DMS153 treated with DMSO at 0.1 percent for 48 hours (cell line): ENCODE measurements at regions not wholly inside any gene's neighbourhood (a gene's known extent, or its start where the extent isn't known, plus 50 kb on each side); places are given as distances from the start of the nearest gene placed in this dataset.
"Not testable (repeated sequence)": the region's sequence is repeated elsewhere in the genome, so short reads cannot be mapped to it uniquely, and the experiment has no call there.

Experiments
- DNase-seq: peaks from one replicate; lab custom pipeline; 2025; ENCODE audit not compliant: unreplicated experiment; lab: John Stamatoyannopoulos, UW

DNA sequence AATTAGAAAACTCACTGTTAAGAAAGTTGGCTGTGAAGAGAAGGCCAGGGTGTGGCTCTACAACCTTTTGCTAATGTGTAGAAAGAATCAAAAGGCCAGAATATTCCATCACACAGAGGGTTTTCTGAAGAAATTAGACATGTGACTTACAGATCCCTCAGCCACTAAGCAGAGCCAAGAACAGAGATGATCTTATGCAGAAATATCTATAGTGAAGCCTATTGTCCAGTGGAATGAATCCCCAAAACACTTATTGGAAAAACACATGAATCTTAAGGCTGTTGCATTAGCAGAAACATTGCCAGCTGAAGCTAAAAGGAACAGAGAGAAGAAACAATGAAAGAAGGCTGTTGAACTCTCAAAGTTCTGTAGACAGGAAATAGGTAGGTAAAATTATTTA lies 979.2 kb downstream of the MRPL39 start:
- DNase-seq: no peak

GRCh38 chr21:24617819-24618218 lies 989.5 kb downstream of the MRPL39 start:
- DNase-seq: no peak

GRCh38 chr21:24594082-24594481 lies 1013.2 kb downstream of the MRPL39 start:
- no peak for DNase-seq

DNA sequence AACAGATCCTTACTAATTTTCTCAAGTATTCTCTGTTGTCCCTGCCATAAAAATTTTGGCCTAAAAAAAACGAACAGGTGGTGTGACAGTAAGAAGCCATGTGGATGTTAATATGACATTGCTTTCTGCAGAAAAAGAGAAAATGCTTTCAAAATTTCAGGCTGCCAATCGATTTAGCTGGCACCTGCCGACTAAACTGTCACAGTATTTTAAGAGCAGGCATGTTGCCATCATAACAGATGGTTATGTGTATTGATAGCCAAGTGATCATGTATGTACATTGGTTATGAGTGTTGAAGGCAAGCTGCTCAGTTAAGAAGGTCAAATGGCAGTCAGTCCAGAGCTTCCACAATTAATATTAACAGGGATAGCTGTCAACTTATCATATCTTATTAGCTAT lies 1017.0 kb downstream of the MRPL39 start:
- DNase-seq: no peak

- DNase-seq: no peak
Observed at GRCh38 chr21:24583473-24583872, 1023.8 kb downstream of the MRPL39 start.

- DNase-seq: no peak
Observed at GRCh38 chr21:24577301-24577700, 1030.0 kb downstream of the MRPL39 start.

- no peak for DNase-seq
Observed at GRCh38 chr21:24561291-24561690, 1046.0 kb downstream of the MRPL39 start.

- no peak for DNase-seq
Observed at GRCh38 chr21:24552491-24552890, 1054.8 kb downstream of the MRPL39 start.

DNA sequence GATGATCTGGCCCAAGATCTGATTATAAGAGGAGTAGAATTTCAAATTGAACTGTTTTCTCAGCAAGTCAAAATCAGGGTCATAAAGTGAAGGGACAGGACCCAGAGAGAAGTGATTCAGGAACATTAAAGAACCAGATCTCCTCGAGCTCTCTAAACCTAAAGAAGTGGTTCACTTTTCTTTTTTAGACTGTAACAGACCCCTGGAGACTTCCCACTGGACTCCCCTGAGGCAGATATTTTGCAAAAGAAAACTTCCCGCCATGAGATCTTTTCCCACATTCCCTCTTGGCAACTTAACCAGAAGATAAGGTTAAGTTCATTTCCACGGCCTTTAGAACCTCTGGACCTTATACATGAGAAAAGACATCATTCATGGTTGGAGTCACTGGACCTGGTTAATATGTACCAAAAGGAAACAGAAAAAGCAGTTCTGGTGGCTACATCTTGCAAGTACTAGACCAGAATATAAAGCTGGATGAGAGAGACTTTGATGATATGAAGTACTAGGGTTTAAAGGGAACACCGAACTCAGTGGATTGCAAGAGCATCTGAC lies 1061.4 kb downstream of the MRPL39 start:
- DNase-seq: no peak

DNA sequence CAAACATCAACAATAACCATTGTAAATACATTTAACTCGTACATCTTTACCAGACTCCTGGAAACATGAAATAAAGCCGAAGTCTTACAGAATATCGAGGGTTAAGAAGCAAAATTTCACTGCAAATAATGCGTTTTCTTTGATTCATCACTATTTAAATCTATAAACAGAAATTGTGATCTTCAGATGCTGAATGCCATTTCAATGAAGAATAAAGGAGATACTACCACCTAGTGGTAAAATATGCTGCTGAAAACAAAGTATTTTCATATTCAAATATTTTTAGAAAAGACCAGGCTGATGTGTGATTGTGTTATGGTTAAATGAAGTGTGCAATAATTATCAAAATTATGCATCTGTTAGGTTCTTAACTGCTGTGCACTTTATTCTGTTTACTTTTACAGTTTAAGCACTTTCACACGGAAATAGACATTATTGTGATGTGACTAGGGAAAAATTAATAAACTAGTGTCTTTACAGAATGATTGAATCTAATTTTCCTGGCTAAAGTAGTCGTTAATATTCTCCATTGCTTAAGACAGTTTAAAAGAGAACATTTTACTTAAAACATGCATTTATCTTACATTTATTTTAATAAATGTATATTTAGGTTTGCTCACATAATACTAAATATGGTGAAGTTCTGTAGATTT lies 1093.1 kb downstream of the MRPL39 start:
- DNase-seq: no peak

- no peak for DNase-seq
Observed at GRCh38 chr21:24509131-24509530, 1098.2 kb downstream of the MRPL39 start.

GRCh38 chr21:24486973-24487372 lies 1120.3 kb downstream of the MRPL39 start:
- DNase-seq: no peak

- not testable (repeated sequence) for DNase-seq
Observed at GRCh38 chr21:24483361-24483760, 1123.9 kb downstream of the MRPL39 start.

DNA sequence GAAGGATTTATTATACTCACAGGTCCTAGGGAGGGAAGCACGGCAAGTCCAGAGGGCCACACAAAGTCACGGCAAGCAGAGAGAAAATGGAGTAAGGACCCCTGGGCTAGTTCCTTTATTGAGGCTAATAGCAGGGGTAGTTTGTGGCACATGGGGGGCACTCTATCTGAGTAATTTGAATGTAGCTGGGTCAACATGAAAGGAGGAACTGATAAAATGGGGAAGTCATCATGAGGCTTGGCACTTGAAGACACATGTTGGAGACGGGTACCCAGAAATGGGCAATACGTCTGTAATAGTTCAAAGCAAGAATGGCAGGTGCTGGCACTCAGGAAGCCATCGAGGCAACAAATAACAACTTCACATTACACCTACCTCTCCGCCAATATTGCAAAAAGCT lies 1136.4 kb downstream of the MRPL39 start:
- DNase-seq: no peak

- no peak for DNase-seq
Observed at GRCh38 chr21:24456358-24456757, 1150.9 kb downstream of the MRPL39 start.

- no peak for DNase-seq
Observed at GRCh38 chr21:24450119-24450518, 1157.2 kb downstream of the MRPL39 start.

DNA sequence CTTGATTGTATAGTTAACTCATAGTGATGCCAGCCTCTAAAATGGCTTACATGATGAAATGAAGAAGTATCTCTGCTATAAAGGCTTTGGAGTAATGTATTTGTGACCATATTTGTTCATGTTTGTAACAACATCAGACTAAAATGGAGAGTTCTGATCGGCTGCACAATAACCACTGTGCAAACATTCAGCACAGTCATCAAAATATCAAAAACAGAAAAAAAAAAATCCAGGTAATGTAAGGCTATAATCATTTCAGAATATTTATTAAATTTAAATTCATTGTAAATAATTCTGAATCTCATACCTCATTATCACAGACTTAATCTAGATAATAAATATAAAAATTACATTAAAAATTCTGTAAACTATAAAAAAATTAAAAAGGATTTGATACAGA lies 1161.8 kb downstream of the MRPL39 start:
- no peak for DNase-seq

DNA sequence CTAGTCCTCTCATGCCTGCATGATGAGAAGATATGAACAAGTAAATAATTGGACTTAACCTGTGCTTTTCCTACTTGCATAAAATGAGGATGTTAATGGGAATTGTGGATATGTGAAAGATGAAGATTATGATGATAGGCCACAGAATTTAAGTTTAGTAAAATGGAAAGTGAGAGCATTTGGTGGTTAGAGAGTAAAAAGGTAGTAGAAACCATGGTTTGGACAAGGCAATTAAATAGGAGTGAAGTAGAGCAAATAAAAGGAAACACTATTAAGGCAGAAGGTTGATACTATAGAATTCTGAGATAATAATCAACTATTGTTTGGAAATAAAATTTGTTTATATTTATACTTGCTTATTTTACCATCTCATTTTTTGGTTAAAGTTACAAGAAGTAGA lies 1162.5 kb downstream of the MRPL39 start:
- DNase-seq: no peak

GRCh38 chr21:24436236-24436635 lies 1171.0 kb downstream of the MRPL39 start:
- no peak for DNase-seq

DNA sequence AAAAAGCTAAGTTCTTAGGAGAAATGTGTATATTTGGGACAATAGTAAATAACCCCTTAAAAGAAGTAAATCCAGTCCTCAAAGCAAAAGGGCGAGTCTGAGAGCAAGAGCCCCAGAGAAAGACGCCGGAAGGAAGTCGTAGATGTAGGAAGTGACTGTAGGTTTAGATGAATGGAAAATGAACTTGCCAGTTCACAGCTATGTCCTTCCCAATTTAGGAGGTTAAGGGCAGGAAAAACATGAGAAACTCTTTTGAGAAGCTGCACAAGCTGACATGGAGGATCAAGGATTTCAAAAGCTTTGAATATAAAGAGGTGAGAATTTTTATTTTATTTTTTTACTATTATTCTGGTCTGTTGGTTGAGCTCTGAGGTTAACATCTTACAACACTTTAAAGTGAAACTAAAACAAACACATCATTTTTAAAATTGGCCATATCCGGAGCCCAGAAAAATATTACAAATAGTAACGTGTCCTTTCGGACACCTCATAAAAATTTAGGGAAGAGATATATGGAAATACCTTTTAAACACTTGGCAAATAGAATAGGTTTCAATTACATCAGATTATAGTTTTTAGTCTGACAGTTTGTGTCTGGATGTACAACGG lies 1178.6 kb downstream of the MRPL39 start:
- no peak for DNase-seq

- DNase-seq: no peak
Observed at GRCh38 chr21:24424776-24425175, 1182.5 kb downstream of the MRPL39 start.

DNA sequence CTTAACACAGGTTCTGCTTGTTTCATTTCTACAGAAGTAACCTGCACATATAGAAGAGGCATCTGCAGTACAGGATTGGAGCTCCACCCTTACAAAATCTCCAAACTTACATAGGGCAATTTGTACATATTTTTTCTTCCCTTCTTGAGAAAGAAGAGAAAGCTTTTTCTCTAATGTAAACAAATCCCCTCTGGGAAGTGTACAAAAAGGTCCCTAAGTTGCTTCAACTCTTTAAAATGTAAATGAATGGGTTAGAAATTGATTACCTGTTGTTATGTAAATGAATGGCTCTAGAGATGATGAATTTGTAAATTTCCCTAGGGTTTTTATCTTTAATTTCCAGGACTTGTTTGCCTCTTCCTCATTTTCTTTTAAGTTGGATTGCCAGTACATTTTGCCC lies 1183.7 kb downstream of the MRPL39 start:
- DNase-seq: no peak

- DNase-seq: no peak
Observed at GRCh38 chr21:24420689-24421088, 1186.6 kb downstream of the MRPL39 start.
